Inferior parietal cortex (tissue), 1 donor: ENCODE measurements at regions not wholly inside any gene's neighbourhood (a gene's known extent, or its start where the extent isn't known, plus 50 kb on each side); places are given as distances from the start of the nearest gene placed in this dataset.
A peak's percentile ranks its signal among the peaks of the same experiment; 100 is the strongest.
"Not testable (repeated sequence)": the region's sequence is repeated elsewhere in the genome, so short reads cannot be mapped to it uniquely, and the experiment has no call there.

Source experiments
- DNase-seq: peaks from one replicate; pipeline ENCODE4 v3.0.0-alpha.2; 2016; ENCODE audit errors: extremely low spot score

GRCh38 chr7:68162712-68163111, 1166.1 kb downstream of the TYW1 start:
- DNase-seq = no peak

DNA sequence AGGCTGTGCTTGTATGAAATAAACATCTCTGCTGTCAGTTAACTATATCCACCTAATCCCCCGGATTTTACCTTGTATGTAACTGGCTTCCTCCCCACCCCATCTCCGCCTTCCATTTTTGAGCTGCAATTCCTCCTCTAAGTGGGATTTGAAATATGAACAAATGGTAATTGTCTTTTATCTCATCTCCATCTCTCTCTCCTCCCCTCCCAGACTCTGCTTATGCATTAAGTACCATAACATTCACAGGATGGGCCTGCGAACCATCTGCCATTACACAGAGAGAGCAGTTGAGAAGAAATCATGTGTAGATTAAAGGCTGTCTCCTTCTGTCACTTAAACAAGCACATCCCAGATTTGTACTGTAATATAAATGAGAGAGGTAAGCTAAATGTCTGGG, 1169.9 kb downstream of the TYW1 start:
- DNase-seq = no peak

GRCh38 chr7:68173513-68173912, 1176.9 kb downstream of the TYW1 start:
- no peak for DNase-seq

DNA sequence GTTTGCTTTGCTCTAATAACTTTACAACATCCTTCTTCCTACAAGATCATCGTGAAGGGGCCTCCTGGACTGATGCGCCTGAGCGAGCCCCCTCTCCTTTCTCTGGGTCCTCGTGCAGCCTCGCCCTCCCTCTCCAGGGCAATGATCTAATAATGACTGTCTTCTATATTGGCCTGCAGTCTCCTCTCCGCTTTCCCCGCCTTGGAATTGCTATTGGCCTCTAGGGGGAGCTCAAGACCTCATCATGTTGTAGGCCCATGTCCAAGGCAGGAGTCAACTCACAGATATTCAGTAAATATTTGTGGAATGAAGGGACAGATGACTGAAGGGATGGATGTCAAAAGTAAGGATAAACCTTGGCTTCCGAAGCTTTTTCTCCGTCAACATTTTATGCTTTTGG, 1180.3 kb downstream of the TYW1 start:
- DNase-seq = peak; percentile 75

- no peak for DNase-seq
Measured at GRCh38 chr7:68180761-68181160, 1184.1 kb downstream of the TYW1 start.

- DNase-seq = no peak
Measured at GRCh38 chr7:68183176-68183575, 1186.5 kb downstream of the TYW1 start.

- no peak for DNase-seq
Measured at GRCh38 chr7:68185631-68186456, 1189.2 kb downstream of the TYW1 start.

- no peak for DNase-seq
Measured at GRCh38 chr7:68187532-68187931, 1190.9 kb downstream of the TYW1 start.

DNA sequence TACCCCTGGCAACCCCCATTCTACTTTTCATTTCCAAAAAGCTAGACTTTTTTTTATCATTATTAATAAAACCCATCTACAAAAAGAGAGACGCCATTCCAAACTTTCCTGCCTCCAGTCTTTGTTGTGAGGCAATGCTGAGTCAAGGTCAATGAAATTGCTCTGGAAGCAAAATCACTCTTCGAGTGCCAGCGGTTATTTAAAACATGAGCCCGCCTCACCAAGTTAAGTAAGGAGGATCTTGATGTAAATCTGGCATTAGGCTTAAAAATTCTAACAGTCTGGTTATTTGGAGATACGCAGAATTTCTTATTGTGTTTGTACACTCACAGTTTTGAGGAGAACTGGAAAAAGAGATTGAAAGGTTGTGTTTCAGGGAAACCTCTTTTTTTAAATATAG, 1196.3 kb downstream of the TYW1 start:
- no peak for DNase-seq

DNA sequence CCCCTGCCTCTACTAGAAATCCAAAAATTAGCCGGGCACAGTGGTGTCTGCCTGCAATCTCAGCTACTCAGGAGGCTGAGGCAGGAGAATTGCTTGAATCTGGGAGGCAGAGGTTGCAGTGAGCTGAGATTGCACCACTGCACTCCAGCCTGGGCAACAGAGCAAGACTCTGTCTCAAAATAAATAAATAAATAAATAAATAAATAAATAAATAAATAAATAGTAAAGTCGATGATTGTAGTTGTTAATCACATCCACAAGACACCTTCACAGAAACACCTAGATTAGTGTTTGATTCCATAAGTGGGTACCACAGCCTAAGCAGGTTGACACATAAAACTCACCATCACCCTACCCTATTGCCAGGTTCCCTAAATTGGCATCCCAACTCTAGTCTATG, 1199.0 kb downstream of the TYW1 start:
- DNase-seq = not testable (repeated sequence)

DNA sequence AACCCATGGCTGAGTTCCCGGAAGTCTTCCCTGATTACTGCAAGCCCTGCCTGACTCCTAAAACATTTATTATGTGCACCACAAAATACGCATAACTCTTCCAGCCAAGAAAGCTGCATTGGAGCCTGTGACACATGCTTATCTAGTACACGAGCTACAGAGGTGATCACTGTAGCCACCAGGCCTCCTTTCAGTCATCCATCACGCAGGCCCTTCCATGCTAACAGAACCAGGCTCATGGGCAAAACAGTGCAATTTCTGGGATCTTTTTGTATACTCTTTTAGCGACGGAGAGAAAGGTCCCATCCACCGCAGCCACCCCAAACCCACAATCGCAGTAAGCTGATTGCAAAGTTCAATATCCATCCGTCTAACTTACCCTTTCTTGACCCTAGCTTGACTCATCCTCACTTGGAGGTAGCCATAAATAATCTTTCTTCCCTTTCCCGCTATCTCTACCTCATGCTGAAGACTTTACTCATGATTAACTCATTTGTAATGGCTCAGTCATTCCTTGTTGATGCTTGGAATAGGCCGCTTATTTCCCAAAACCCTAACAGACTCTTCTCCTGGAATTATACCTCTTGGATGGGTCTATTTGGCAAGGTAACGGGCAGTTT, 1203.5 kb downstream of the TYW1 start:
- DNase-seq = no peak

DNA sequence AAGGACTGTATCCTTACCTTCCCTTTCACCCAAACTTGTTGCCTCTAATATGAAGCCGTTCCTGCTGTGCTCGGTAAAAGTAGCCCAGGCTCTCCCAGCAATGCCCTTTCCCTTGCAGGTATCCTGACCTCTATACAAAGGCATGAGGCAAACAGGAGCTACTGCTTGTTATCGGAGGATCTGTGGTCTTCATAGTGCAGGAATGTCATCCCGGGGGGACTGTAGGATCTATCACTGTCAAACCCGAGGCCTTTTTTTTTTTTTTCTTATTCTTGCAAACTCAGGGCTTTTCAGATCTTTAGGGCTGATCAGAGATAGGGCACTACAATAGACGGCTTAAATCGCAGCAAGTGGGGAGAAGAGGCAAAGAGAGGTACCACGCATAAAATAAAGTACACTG, 1206.6 kb downstream of the TYW1 start:
- no peak for DNase-seq

- no peak for DNase-seq
Measured at GRCh38 chr7:68205826-68206225, 1209.2 kb downstream of the TYW1 start.

DNA sequence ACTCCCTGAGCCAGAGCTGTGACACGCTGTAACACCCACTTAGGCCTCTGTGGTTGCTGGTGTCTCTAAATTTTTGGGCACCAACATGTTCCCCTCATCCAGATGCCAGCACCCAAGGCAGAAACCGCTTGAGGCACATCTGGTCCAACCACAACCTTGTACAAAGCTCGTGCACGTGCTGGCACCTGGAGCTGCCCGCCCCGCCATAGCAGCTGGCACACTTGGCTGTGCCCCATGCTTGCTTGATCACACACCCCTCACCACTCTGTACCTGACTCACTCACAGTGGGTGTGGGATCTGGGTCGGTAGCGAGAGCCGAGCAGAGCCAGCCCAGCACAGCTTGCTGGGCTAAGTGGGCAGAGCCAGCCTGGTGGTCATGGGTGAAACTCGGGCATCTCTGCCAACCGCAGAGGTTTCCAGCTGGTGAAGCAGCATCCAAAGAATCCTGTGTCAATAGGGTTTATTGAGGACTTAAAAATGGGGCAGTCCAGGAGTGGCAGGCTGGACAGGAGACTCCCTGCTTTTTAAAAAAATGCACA, 1210.4 kb downstream of the TYW1 start:
- DNase-seq = no peak

DNA sequence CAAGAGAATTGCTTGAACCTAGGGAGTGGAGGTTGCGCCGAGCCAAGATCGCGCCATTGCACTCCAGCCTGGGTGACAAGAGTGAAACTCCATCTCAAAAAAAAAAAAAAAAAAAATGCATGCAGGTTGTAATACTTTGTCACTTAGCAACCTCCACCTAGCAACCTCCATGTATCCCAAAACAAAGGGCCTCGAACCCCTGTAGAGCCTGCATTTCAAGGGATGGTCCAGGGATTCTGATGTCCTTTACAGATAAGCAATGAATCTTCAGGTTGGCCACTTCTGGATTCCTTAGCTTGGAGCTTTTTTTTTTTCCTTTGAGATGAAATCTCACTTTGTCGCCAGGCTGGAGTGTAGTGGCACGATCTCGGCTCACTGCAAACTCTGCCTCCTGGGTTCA, 1211.0 kb downstream of the TYW1 start:
- no peak for DNase-seq

GRCh38 chr7:68209486-68209885, 1212.9 kb downstream of the TYW1 start:
- DNase-seq = no peak

DNA sequence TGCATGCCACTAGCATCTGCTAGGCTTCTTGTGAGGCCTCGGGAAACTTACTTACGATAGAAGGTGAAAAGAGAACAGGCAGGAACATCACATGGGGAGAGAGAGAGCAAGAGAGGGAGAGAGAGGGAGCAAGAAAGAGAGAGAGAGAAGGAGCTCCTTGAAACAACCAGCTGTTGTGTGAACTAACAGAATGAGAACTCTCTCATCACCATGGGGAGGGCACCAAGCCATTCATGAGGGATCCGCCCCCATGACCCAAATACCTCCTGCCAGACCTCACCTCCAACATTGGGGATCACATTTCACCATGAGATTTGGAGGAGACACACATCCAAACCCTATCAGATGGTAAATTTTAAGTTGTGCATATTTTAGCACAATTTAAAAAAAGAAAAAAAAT, 1217.2 kb downstream of the TYW1 start:
- DNase-seq = no peak

GRCh38 chr7:68216051-68216450, 1219.4 kb downstream of the TYW1 start:
- DNase-seq = no peak

DNA sequence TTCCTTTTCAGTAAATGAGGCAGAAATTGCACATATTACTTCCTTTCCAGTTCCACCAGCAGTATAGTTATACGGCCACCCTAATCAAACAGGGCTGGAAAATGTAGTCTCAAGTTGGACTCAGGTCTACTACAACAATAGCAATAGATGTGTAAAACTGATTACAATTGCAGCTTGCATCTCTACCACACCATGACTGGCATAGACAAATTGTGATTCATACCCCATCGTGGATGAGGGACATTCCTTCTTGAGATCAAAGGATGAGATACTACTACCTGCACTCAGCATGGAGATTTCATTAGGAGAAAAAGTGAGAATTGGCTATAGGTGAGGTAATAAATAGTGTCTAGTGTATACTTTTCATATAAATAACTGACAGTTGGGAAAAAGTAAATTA, 1220.8 kb downstream of the TYW1 start:
- DNase-seq = no peak

- DNase-seq = no peak
Measured at GRCh38 chr7:68218461-68218860, 1221.8 kb downstream of the TYW1 start.

DNA sequence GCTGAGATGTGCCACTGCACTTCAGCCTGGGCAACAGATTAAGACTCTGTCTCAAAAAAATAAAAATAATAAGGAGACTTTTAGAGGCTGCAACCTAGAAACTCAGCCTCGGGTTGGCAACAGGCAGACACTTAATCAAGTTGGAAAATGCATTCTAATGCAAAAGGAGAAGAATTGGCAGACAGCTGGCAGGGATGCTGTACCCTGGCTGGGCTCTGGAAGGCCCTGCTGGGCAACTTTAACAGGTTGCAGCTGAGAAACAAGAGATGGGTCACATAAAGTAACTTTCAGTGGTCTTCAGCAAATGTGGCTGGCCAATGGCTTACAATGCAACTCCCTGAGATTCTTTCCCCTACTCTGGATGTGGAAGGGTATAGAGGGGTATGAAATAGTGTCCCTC, 1225.7 kb downstream of the TYW1 start:
- no peak for DNase-seq

DNA sequence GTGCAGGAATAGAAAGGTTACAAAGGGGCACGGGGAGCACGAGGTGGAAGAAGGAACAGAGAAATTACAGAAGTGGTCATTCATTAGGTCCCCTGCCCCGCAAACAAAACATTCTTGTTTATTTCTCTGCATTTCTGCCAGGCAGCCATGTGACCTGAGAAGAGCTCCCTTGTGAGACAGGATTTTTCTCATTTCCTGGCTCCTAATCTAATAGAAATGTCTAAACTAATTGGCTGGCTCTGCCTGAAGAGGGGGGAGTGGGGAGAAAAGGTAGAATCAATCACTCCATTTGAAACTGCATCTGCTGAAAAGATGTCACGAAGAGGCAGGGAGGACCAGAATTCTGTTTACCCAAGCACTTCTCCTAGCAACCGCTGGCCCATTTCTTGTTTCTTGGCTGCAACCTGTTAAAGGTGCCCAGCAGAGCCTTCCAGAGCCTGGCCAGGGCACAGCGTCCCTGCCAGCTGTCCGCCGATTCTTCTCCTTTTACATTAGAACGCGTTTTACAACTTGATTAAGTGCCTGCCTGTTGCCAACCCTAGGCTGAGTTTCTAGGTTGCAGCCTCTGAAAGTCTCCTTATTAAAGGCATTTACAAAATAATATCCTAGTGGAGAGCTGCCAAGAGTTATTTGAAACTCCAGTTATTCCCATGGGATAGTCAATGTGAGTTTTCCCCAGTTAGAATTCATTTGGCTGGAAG, 1227.6 kb downstream of the TYW1 start:
- peak; percentile 37 for DNase-seq

GRCh38 chr7:68231011-68231410, 1234.4 kb downstream of the TYW1 start:
- DNase-seq = not testable (repeated sequence)
